ENCODE measurements at regions not wholly inside any gene's neighbourhood (a gene's known extent, or its start where the extent isn't known, plus 50 kb on each side); places are given as distances from the start of the nearest gene placed in this dataset.
A peak's percentile ranks its signal among the peaks of the same experiment; 100 is the strongest.

DNA sequence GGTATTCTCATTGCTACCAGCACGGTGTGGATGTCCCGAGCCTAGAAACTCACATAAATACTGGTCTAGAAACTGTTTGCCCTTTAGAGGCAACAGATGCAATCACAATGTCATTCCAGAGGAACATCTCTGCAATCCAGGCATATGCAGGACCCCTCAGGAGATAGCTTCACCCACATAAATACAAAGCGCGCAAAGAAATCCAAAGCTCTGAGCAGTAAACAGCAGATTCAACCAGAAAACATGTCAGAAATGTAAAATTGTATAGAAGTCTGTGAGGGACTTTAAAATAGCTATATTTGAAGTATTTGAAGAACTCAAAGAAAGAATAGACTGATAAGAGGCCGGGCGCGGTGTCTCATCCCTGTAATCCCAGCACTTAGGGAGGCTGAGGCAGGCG is 291.7 kb downstream of the FAM43A start:
- no peak for ATAC-seq (replicated peaks)
- H3K9me3 Mint-ChIP-seq, result peaks cover 2% of the 10 kb centered on the region
- H3K4me3 Mint-ChIP-seq, result no peak overlapping the region
- H3K4me1 Mint-ChIP-seq, result no peaks in the 10 kb centered on the region
- H3K36me3 Mint-ChIP-seq (ENCODE audit: low read depth), result no peaks in the 10 kb centered on the region
- no peak overlapping the region for H3K27ac Mint-ChIP-seq
- peaks cover 23% of the 10 kb centered on the region for H3K27me3 Mint-ChIP-seq

DNA sequence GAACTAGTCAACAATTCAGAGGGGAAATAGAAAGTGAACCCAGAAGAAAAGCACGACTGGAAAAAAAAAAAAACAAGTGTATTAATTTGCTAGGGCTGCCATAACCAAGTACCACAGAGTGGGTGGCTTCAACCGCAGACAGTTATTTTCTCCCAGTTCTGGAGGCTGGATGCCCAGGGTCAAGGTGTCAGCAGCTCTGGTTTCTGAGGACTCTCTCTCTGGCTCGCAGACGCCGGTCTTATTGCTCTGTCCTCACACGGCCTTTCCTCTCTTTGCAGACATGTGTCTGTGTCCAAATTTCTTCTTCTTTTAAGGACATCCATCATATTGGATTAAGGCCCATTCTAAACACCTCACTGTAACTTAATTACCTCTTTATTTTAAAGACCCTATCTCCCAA is 291.8 kb downstream of the XXYLT1 start:
- Mint-ChIP-seq H3K4me1 (no peaks in the 10 kb centered on the region), H3K36me3 (ENCODE audit: low read depth) (no peaks in the 10 kb centered on the region), H3K9me3 (peaks cover 3% of the 10 kb centered on the region), H3K27ac (no peak overlapping the region), H3K4me3 (no peak overlapping the region), H3K27me3 (peaks cover 22% of the 10 kb centered on the region)
- ATAC-seq (replicated peaks), result no peak

DNA sequence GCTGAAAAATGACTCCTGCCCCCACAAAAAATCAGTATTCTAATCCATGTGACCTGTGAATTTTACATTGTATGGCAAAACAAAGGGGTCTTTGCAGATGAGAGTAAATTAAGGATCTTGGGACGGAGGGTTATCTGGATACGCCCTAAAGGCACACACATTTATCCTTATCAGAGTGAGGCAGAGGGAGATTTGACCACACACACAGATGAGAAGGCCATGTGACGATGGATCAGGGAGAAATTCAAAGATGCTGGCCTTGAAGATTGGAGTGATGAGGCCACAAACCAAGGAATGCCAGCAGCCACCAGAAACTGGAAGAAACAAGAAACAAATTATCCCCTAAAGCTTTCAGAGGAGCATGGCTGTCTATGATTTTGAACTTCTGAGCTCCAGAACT is 288.5 kb downstream of the XXYLT1 start:
- no peak overlapping the region for H3K4me3 Mint-ChIP-seq
- ATAC-seq (replicated peaks), result no peak
- H3K36me3 Mint-ChIP-seq (ENCODE audit: low read depth), result no peaks in the 10 kb centered on the region
- H3K27me3 Mint-ChIP-seq, result peaks cover 23% of the 10 kb centered on the region
- peaks cover 3% of the 10 kb centered on the region for H3K9me3 Mint-ChIP-seq
- H3K27ac Mint-ChIP-seq, result no peak overlapping the region
- no peaks in the 10 kb centered on the region for H3K4me1 Mint-ChIP-seq

DNA sequence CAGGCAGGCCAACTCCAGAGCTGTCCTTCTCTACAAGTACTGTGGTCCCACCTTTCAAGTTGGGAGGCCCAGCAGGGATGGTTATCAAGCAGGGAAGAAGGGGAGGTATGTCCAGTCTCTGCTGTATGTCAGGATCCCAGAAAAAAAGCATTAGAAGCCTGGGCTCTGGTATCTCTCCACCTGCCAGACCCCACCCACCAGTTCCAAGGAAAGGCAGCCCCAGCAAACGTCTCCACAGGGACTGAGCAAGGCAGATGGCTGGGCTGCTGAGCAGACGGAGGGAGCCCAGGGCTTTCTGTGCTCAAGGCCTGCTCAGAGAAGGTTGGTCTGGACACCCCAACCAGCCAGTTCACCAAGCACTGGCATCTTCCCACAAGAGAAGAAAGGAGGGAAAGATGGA is 287.8 kb downstream of the XXYLT1 start:
- H3K4me3 Mint-ChIP-seq, result no peak overlapping the region
- H3K4me1 Mint-ChIP-seq, result no peaks in the 10 kb centered on the region
- H3K36me3 Mint-ChIP-seq (ENCODE audit: low read depth), result no peaks in the 10 kb centered on the region
- H3K27me3 Mint-ChIP-seq, result peaks cover 20% of the 10 kb centered on the region
- H3K27ac Mint-ChIP-seq, result no peak overlapping the region
- ATAC-seq (replicated peaks), result no peak
- H3K9me3 Mint-ChIP-seq, result peaks cover 3% of the 10 kb centered on the region

DNA sequence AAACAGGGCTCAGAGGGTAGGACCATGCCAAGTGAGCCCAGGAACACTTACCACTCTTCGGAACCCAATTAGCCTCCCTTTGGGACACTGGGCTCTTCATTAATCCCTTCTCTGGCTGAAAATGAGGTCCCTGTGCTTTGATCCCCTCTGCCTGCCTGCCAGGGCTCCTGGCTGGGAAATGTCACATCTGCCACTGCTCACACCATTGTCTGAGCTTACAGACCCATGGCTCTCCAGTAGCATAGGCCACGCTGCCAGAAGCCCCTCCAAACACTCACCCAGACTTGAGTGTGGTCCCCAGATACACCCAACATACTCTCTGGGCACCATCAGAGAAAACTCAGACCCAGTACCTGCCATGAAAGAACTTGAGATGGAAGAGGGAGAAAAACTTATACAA is 287.3 kb downstream of the XXYLT1 start:
- Mint-ChIP-seq H3K36me3 (ENCODE audit: low read depth) (no peaks in the 10 kb centered on the region), H3K9me3 (peaks cover 3% of the 10 kb centered on the region), H3K27ac (no peak overlapping the region), H3K4me3 (no peak overlapping the region), H3K4me1 (no peaks in the 10 kb centered on the region), H3K27me3 (peaks cover 17% of the 10 kb centered on the region)
- ATAC-seq (replicated peaks), result no peak

DNA sequence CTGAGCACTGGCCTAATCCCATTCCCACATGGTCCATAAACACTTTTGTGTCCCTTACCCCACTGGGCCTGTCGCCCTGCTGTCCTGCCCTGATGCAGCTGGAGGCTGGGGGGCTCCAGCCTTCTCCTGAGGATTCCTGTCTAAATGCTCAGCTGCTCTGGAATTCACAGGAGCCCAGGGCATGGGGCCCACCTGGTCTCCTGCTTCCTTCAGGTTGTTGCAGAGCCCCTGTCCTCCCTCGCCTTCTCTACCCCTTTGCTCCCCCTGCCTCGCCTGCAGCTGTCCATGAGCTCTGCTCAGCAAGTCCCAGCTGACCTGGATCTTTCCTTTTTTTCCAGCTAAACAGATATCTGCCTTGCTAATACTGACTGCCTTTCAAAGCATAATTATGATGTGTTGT is 286.9 kb downstream of the XXYLT1 start:
- Mint-ChIP-seq H3K4me3 (no peak overlapping the region), H3K9me3 (peaks cover 3% of the 10 kb centered on the region), H3K27me3 (peaks cover 17% of the 10 kb centered on the region), H3K27ac (no peak overlapping the region), H3K36me3 (ENCODE audit: low read depth) (no peaks in the 10 kb centered on the region), H3K4me1 (no peaks in the 10 kb centered on the region)
- no peak for ATAC-seq (replicated peaks)

DNA sequence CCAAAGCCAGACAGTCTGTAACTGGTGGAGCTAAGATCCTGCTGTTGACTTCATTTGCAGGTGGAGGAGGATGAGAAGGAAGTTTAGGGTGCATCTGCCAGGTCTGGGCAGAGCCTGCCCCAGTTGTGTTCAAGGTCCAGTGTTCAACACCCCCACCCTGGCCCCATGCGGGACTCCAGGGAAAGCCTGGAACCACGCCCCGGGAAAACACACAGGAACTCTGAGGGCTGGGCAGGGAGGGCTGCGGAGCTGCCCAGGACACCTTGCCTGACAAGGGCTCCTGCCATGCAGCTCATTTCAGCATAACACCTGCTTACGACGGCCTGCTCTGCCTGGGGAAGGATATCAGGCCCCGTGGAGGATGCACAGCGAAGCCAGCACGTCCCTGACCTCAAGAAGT is 286.3 kb downstream of the XXYLT1 start:
- H3K27ac Mint-ChIP-seq, result no peak overlapping the region
- H3K4me3 Mint-ChIP-seq, result no peak overlapping the region
- peaks cover 3% of the 10 kb centered on the region for H3K9me3 Mint-ChIP-seq
- no peaks in the 10 kb centered on the region for H3K36me3 Mint-ChIP-seq (ENCODE audit: low read depth)
- H3K27me3 Mint-ChIP-seq, result peaks cover 22% of the 10 kb centered on the region
- ATAC-seq (replicated peaks), result no peak
- H3K4me1 Mint-ChIP-seq, result no peaks in the 10 kb centered on the region

DNA sequence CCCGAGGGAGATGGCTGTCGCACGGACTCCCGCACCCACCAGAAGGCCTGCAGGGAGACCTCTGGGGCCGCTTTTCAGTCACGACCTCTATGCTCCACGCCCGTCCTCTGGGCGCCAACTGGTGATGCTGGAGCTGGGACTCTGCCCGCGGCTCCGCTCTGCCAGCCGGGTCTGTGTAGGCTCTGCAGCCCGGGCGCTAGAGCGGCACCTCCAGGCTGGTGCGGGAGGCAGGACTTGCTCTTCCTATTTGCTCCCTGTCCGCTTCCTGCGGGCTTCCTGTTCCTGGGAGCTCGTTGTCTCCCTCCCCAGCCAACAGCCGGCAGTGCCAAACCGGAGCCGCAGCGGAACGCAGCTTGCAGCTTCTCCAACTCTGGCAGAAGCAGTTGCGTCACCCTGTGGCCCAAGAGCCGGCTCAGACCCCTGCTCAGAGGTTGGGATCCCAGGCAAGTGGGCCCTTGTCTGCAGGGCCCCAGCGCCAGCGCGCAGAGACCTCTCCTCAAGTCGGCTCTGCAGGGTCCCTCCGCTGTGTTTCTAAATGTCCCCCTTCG is 285.9 kb downstream of the XXYLT1 start:
- no peak for ATAC-seq (replicated peaks)
- peaks cover 22% of the 10 kb centered on the region for H3K27me3 Mint-ChIP-seq
- no peaks in the 10 kb centered on the region for H3K4me1 Mint-ChIP-seq
- peaks cover 3% of the 10 kb centered on the region for H3K9me3 Mint-ChIP-seq
- H3K4me3 Mint-ChIP-seq, result no peak overlapping the region
- no peaks in the 10 kb centered on the region for H3K36me3 Mint-ChIP-seq (ENCODE audit: low read depth)
- H3K27ac Mint-ChIP-seq, result no peak overlapping the region

DNA sequence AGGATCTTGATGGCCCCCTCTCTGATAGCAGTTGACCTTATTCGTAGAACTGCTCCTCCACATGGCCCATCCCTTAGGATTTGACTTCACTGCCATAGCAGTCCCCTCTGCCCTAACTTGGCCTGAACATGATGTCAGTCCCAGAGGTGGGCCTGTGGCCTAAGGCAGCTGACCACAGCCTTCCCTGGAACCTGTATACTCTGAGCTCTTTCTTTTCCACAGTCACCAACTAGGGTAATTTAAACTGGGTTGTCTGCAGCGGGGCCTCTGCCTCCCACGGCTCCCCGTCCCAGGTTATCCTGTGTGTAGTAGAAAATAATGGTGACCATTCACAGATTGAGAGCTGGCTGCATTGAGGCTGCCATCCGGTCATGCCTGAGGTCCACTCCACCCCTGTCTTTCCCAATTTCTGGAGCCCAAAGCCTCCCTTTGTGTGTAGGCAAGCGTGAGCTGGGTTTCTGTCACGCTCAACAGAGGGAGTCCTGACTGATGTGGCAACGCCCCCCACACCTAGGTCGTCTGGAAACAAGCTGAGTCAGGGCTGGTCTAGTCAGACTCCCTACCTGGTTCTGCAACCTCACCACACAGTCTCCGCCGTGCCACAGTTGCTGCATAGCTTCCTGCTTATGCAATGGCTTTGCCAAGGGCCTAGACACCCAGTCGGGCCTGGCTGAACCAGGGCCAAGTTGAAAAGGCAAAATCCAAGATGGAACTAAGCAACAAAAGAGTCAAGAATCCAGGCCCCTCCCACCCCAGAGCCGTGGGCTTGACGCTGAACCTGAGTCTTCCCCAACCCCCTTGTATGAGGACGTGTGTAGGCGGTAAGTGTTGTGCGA is 284.5 kb downstream of the XXYLT1 start:
- H3K27ac Mint-ChIP-seq, result no peak overlapping the region
- H3K9me3 Mint-ChIP-seq, result peaks cover 3% of the 10 kb centered on the region
- H3K4me1 Mint-ChIP-seq, result no peaks in the 10 kb centered on the region
- H3K4me3 Mint-ChIP-seq, result no peak overlapping the region
- H3K27me3 Mint-ChIP-seq, result peaks cover 24% of the 10 kb centered on the region
- no peaks in the 10 kb centered on the region for H3K36me3 Mint-ChIP-seq (ENCODE audit: low read depth)
- peak; percentile 44 for ATAC-seq (replicated peaks)

DNA sequence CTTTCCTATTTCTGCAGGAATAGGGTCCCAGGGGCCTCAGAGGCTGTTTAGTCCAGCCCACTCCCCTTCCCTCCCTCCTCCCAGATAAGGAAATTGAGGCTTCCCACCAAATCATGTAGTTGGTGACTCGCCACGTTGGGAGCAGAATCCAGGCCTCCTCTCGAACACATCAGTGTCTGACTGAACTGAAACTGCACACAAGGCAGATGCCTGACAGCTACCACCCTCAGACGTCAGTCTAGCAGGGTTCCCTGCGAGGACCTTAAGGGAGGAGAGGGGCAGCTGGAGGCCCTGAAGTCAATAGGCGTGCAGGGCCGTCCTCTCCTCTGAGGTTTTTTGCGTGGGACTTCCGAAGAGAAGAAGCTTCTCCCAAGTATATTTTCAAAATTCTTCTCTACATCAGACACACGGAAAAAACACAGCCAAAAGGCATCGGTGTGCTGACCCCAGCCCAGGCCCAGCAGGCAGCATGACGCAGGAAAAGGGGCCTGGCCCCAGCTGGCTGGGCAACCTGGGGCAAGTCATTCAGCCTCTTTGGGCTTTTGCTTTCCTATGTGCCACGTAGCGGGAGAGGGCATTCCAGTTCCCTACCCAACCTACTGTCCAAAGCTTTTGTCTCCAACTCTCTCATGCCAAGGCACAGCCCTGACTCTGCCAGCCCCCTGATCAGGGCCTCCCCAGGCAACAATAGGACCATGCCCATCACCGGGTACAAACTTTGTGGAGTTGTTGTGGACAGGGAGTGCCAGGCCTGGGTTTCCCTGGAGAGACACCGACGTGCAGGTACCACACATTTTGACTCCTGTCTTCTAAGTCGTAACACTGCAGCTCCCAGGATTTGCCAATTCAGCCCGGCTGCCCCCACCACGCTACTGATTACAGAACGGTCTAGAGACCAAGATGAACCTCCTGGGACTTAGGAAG is 283.1 kb downstream of the XXYLT1 start:
- Mint-ChIP-seq H3K27ac (no peak overlapping the region), H3K36me3 (ENCODE audit: low read depth) (no peaks in the 10 kb centered on the region), H3K9me3 (no peaks in the 10 kb centered on the region), H3K4me3 (no peak overlapping the region), H3K27me3 (peaks cover 22% of the 10 kb centered on the region), H3K4me1 (no peaks in the 10 kb centered on the region)
- ATAC-seq (replicated peaks), result no peak

DNA sequence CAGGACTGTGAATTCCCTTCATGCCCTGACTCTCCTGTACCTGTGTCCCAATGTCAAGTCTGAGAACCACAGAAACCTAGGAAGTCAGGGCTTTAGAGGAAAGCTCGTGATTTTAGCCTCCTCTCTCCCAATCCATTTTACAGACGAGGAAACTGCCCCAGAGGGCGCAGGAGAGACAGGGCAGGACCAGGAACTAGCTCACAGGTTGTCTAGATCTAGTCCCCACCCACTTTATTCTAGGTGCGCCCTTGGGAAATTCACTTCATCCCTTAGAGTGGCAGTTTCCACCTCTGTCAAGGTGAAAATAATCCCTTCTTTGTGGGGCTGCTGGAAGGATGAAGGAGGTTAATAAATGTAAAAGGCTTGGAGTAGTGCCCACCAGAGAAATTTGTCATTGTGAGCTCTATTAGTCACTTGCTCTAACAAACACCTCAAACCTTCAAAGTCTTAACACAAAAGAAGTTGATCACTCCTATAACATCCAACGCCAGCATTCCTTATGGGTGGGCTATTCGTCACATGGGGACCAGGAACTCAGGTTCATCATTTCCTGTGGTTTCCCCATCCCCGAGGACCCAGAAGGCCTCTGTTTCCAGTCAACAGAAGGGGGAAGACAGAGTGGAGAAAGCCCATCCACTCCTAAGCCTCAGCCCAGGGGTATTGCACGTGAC is 282.3 kb downstream of the XXYLT1 start:
- no peak overlapping the region for H3K4me3 Mint-ChIP-seq
- ATAC-seq (replicated peaks), result no peak
- H3K9me3 Mint-ChIP-seq, result no peaks in the 10 kb centered on the region
- H3K36me3 Mint-ChIP-seq (ENCODE audit: low read depth), result no peaks in the 10 kb centered on the region
- H3K4me1 Mint-ChIP-seq, result no peaks in the 10 kb centered on the region
- no peak overlapping the region for H3K27ac Mint-ChIP-seq
- H3K27me3 Mint-ChIP-seq, result peaks cover 21% of the 10 kb centered on the region

DNA sequence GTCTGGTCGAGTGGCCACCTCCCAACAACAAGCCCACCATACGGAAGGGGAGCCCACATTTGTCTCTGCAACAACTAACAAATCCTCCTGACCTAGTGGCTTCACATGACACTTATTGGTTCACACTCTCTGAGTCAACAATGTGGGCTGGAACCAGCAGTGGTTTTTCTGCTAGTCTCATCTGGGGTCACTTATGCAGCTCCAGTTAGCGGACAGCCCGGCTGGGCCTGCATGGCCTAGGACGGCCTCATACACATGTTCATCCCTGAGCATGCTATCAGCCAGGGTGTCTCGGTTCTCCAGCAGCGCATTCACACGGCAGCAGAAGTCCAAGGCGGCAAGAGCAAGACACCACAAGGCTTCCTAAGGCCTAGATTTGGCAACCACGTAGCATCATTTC is 281.7 kb downstream of the XXYLT1 start:
- Mint-ChIP-seq H3K9me3 (no peaks in the 10 kb centered on the region), H3K4me1 (no peaks in the 10 kb centered on the region)

DNA sequence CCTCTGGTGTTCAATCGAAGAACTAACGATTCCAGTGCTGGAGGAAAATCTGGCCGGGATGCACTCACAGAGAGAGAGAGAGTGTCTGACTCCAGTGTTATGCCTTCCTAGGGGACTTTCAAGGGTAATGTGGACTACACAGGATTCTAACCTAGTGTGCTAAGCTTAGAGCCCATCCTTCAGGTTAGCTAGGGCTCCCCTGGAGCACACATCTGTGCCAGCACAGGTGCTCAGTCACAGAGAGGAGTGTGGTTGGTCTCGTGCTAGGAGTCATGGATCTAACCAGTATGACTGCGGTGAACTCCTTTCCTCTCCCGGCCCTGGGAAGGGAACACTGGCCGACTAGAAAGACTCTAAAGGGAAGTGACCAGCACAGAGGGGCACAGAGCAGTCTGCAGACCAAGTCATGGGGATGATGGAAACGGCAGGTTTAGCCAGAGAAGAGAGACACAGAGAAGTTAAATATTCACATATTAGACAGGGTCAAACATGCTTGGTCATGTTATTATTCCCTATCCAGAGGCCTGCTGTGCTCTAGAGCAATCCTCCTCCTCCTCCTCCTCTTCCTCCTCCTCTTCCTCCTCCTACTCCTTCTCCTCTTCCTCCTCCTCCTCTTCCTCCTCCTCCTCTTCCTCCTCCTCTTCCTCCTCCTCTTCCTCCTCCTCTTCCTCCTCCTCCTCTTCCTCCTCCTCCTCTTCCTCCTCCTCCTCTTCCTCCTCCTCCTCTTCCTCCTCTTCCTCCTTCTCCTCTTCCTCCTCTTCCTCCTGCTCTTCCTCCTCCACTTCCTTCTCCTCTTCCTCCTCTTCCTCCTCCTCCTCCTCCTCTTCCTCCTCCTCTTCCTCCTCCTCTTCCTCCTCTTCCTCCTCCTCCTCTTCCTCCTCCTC is 280.3 kb downstream of the XXYLT1 start:
- Mint-ChIP-seq H3K27ac (no peak overlapping the region), H3K4me3 (no peak overlapping the region), H3K27me3 (peaks cover 16% of the 10 kb centered on the region), H3K9me3 (no peaks in the 10 kb centered on the region), H3K36me3 (ENCODE audit: low read depth) (no peaks in the 10 kb centered on the region), H3K4me1 (no peaks in the 10 kb centered on the region)
- ATAC-seq (replicated peaks), result no peak

More for the DNA sequence above, 281.7 kb downstream of the XXYLT1 start:
- Mint-ChIP-seq H3K27ac (no peak overlapping the region), H3K27me3 (peaks cover 18% of the 10 kb centered on the region), H3K36me3 (ENCODE audit: low read depth) (no peaks in the 10 kb centered on the region), H3K4me3 (no peak overlapping the region)
- ATAC-seq (replicated peaks), result no peak

DNA sequence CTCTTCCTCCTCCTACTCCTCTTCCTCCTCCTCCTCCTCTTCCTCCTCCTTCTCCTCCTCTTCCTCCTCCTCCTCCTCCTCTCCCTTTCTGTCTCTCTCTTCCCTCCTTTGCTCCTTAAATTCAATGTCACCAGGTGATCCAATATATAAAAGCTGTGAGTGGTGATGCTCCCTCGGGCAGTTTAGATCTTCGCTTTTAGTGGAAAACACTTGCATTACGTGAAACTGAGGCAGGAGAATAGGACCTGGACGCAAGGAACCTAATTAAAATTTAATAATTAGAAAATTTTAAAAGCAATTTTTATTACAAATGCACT is 279.7 kb downstream of the XXYLT1 start:
- ATAC-seq (replicated peaks), result no peak

More for the DNA sequence above, 279.7 kb downstream of the XXYLT1 start:
- H3K9me3 Mint-ChIP-seq, result no peaks in the 10 kb centered on the region
- H3K27ac Mint-ChIP-seq, result no peak overlapping the region
- H3K4me1 Mint-ChIP-seq, result no peaks in the 10 kb centered on the region
- H3K36me3 Mint-ChIP-seq (ENCODE audit: low read depth), result no peaks in the 10 kb centered on the region
- peaks cover 14% of the 10 kb centered on the region for H3K27me3 Mint-ChIP-seq
- H3K4me3 Mint-ChIP-seq, result no peak overlapping the region
